Smooth muscle cell (in vitro differentiated cells): ENCODE measurements at regions not wholly inside any gene's neighbourhood (a gene's known extent, or its start where the extent isn't known, plus 50 kb on each side); places are given as distances from the start of the nearest gene placed in this dataset.

Experiments used
- DNase-seq: peaks from one replicate; lab custom pipeline; 2025; ENCODE audit not compliant: unreplicated experiment; lab: John Stamatoyannopoulos, UW
- H2AFZ ChIP-seq: fragments of 200-600 bp; sonication (generic); 2 replicates; pipeline ENCODE4 v1.6.0; 2016; ENCODE audit warnings: antibody characterized with exemption, low read depth, mild to moderate bottlenecking
- H3F3A ChIP-seq: fragments of 200-600 bp; sonication (generic); 2 replicates; pipeline ENCODE4 v1.6.0; 2017; ENCODE audit warnings: antibody characterized with exemption, low read depth
- H3K27ac ChIP-seq: fragments of 200-600 bp; sonication (generic); 2 replicates; pipeline ENCODE4 v1.5.1; 2016; ENCODE audit warnings: low read depth, mild to moderate bottlenecking
- H3K27me3 ChIP-seq: fragments of 200-600 bp; sonication (generic); 2 replicates; pipeline ENCODE4 v1.6.1; 2016; ENCODE audit warnings: low read depth, mild to moderate bottlenecking
- H3K36me3 ChIP-seq: fragments of 200-600 bp; sonication (generic); 2 replicates; pipeline ENCODE4 v1.5.1; 2016; ENCODE audit warnings: low read depth
- H3K4me1 ChIP-seq: fragments of 200-600 bp; sonication (generic); 2 replicates; pipeline ENCODE4 v1.5.1; 2016; ENCODE audit warnings: low read depth
- H3K4me2 ChIP-seq: fragments of 200-600 bp; sonication (generic); 2 replicates; pipeline ENCODE4 v1.6.0; 2016; ENCODE audit warnings: mild to moderate bottlenecking
- H3K4me3 ChIP-seq: fragments of 200-600 bp; sonication (generic); 2 replicates; pipeline ENCODE4 v1.5.1; 2016; ENCODE audit warnings: mild to moderate bottlenecking
- H3K79me2 ChIP-seq: fragments of 200-600 bp; sonication (generic); 2 replicates; pipeline ENCODE4 v1.6.0; 2016; ENCODE audit warnings: low read depth, mild to moderate bottlenecking
- H3K9ac ChIP-seq: fragments of 200-600 bp; sonication (generic); 2 replicates; pipeline ENCODE4 v1.6.0; 2016; ENCODE audit warnings: low read depth
- H3K9me3 ChIP-seq: fragments of 200-600 bp; sonication (generic); replicated peaks from 2 replicates; pipeline ENCODE4 v1.5.1; 2016; ENCODE audit warnings: low read depth
- H4K20me1 ChIP-seq: fragments of 200-600 bp; sonication (generic); 2 replicates; pipeline ENCODE4 v1.6.0; 2016; ENCODE audit warnings: low read depth
- WGBS: methylation state at CpG from one replicate; pipeline ENCODE4 v1.1.7; 2016; ENCODE audit warnings: low lambda C conversion rate; 5-methylcytosine and 5-hydroxymethylcytosine counted together
- TF ChIP-seq, protein P1 (sequence below): fragments of 200-600 bp; sonication (generic); IDR thresholded peaks from 2 replicates; pipeline ENCODE4 v1.5.1; 2017; ENCODE audit warnings: borderline replicate concordance, mild to moderate bottlenecking, antibody characterized with exemption; ENCODE audit not compliant: insufficient read depth, poor library complexity, severe bottlenecking

GRCh38 chr15:31847961-31848360 is 182.4 kb upstream of the CHRNA7 start:
- no peaks in the 10 kb centered on the region for H3F3A ChIP-seq
- WGBS: 81% methylated on average over 5 of the region's 5 CpGs
- H3K4me1 ChIP-seq: no peaks in the 10 kb centered on the region
- H3K4me3 ChIP-seq: no peak overlapping the region
- no peaks in the 10 kb centered on the region for H3K36me3 ChIP-seq
- H2AFZ ChIP-seq: no peak overlapping the region
- no peaks in the 10 kb centered on the region for H4K20me1 ChIP-seq
- H3K27me3 ChIP-seq: no peaks in the 10 kb centered on the region
- no peak overlapping the region for H3K4me2 ChIP-seq
- no peak for DNase-seq
- no peak overlapping the region for H3K9ac ChIP-seq
- H3K79me2 ChIP-seq: no peaks in the 10 kb centered on the region
- no peak overlapping the region for H3K27ac ChIP-seq
- TF ChIP-seq, protein P1, sequence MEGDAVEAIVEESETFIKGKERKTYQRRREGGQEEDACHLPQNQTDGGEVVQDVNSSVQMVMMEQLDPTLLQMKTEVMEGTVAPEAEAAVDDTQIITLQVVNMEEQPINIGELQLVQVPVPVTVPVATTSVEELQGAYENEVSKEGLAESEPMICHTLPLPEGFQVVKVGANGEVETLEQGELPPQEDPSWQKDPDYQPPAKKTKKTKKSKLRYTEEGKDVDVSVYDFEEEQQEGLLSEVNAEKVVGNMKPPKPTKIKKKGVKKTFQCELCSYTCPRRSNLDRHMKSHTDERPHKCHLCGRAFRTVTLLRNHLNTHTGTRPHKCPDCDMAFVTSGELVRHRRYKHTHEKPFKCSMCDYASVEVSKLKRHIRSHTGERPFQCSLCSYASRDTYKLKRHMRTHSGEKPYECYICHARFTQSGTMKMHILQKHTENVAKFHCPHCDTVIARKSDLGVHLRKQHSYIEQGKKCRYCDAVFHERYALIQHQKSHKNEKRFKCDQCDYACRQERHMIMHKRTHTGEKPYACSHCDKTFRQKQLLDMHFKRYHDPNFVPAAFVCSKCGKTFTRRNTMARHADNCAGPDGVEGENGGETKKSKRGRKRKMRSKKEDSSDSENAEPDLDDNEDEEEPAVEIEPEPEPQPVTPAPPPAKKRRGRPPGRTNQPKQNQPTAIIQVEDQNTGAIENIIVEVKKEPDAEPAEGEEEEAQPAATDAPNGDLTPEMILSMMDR: no peak
- H3K9me3 ChIP-seq: no peaks in the 10 kb centered on the region

GRCh38 chr15:31848621-31849020 is 181.7 kb upstream of the CHRNA7 start:
- H2AFZ ChIP-seq: no peak overlapping the region
- H3K9ac ChIP-seq: no peak overlapping the region
- no peaks in the 10 kb centered on the region for H3K27me3 ChIP-seq
- H3K27ac ChIP-seq: no peak overlapping the region
- TF ChIP-seq, protein P1: no peak
- no peaks in the 10 kb centered on the region for H3F3A ChIP-seq
- H3K4me3 ChIP-seq: no peak overlapping the region
- no peaks in the 10 kb centered on the region for H3K9me3 ChIP-seq
- H3K79me2 ChIP-seq: no peaks in the 10 kb centered on the region
- H3K36me3 ChIP-seq: no peaks in the 10 kb centered on the region
- no peaks in the 10 kb centered on the region for H3K4me1 ChIP-seq
- H3K4me2 ChIP-seq: no peak overlapping the region
- no peaks in the 10 kb centered on the region for H4K20me1 ChIP-seq
- DNase-seq: no peak
- WGBS: 94% methylated on average over 1 of the region's 1 CpG

DNA sequence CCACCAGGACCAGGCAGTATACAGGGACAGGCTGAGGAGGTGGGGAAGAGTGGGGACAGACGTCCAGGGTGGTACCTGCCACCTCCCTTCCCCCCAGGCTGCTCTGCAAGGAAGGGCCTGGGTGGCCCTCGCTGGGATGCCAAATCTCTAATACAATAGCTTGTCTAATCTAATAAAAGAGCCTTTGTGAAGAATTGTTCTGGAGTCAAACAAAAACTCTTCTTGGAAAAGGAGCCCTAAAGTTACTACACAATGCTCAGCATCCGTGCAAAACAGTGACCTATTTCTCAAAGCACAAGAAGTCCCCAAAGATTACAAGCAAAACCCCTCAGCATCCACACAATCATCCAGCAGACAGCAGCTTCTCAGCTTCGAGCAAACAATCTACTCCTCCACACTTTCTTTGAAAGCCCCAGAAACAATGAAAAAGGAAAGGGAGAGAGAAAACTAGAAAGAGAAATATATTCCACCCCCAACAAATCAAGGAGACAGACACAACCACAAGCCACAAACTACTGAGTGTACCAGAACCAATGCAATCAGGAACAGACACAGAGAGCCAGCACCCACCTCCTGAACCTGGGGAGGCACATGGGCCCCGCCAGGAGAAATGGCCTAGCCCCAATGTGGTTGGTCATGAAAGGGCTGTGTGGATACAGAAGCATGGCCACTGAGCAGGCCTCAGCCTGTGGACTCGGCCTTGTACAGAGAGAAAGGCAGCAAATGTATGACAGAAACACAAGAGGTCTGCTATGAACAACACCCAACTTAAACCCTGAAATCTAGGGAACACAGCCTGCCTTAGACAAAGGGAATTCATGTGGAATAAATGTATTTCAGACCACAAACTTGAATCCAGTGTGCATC is 177.1 kb upstream of the CHRNA7 start:
- no peak for DNase-seq
- WGBS: 58% methylated on average over 6 of the region's 6 CpGs
- H3K27me3 ChIP-seq: no peaks in the 10 kb centered on the region
- H4K20me1 ChIP-seq: no peaks in the 10 kb centered on the region
- H3K79me2 ChIP-seq: no peaks in the 10 kb centered on the region
- H3K4me2 ChIP-seq: no peak overlapping the region
- TF ChIP-seq, protein P1: no peak
- H3K4me3 ChIP-seq: no peak overlapping the region
- no peaks in the 10 kb centered on the region for H3K9me3 ChIP-seq
- H3K9ac ChIP-seq: no peak overlapping the region
- no peaks in the 10 kb centered on the region for H3F3A ChIP-seq
- H3K27ac ChIP-seq: no peak overlapping the region
- H2AFZ ChIP-seq: no peak overlapping the region
- H3K36me3 ChIP-seq: no peaks in the 10 kb centered on the region
- H3K4me1 ChIP-seq: no peaks in the 10 kb centered on the region

GRCh38 chr15:31856581-31856980 is 173.7 kb upstream of the CHRNA7 start:
- H3K79me2 ChIP-seq: no peaks in the 10 kb centered on the region
- no peak overlapping the region for H3K4me3 ChIP-seq
- no peaks in the 10 kb centered on the region for H3K36me3 ChIP-seq
- H3K9me3 ChIP-seq: no peaks in the 10 kb centered on the region
- no peak overlapping the region for H3K27ac ChIP-seq
- no peaks in the 10 kb centered on the region for H3F3A ChIP-seq
- no peaks in the 10 kb centered on the region for H3K4me1 ChIP-seq
- no peak overlapping the region for H3K9ac ChIP-seq
- DNase-seq: no peak
- TF ChIP-seq, protein P1: no peak
- H3K4me2 ChIP-seq: no peak overlapping the region
- H3K27me3 ChIP-seq: no peaks in the 10 kb centered on the region
- WGBS: 95% methylated on average over 12 of the region's 12 CpGs
- H4K20me1 ChIP-seq: no peaks in the 10 kb centered on the region
- no peak overlapping the region for H2AFZ ChIP-seq
